Activated naive CD4-positive, alpha-beta T cell treated with anti-CD3 and anti-CD28 coated beads for 36 hours (primary cell): ENCODE measurements at regions not wholly inside any gene's neighbourhood (a gene's known extent, or its start where the extent isn't known, plus 50 kb on each side); places are given as distances from the start of the nearest gene placed in this dataset.
"Not testable (repeated sequence)": the region's sequence is repeated elsewhere in the genome, so short reads cannot be mapped to it uniquely, and the experiment has no call there.

ENCODE experiments used
- CTCF ChIA-PET: fragments of 350-600 bp; sonication (Branson Sonifier 250); formaldehyde crosslinking; loops from one replicate; lab custom pipeline; 2021; ENCODE audit warnings: antibody characterized with exemption; lab: Charles Lee
- DNase-seq: peaks from one replicate; pipeline ENCODE4 v3.0.0-alpha.2; 2020
- H3K27ac Mint-ChIP-seq: one replicate; pipeline ENCODE4 v1.8.0; 2021; ENCODE audit warnings: mild to moderate bottlenecking, mixed read lengths
- H3K27me3 Mint-ChIP-seq: one replicate; pipeline ENCODE4 v1.8.0; 2021; ENCODE audit warnings: low read depth, mixed read lengths
- H3K36me3 Mint-ChIP-seq: one replicate; pipeline ENCODE4 v1.8.0; 2021; ENCODE audit warnings: low read depth, mixed read lengths
- H3K4me1 Mint-ChIP-seq: one replicate; pipeline ENCODE4 v1.8.0; 2021; ENCODE audit warnings: low read depth, mixed read lengths
- H3K4me3 Mint-ChIP-seq: one replicate; pipeline ENCODE4 v1.8.0; 2021; ENCODE audit warnings: mild to moderate bottlenecking, moderate library complexity, mixed read lengths
- H3K9me3 Mint-ChIP-seq: one replicate; pipeline ENCODE4 v1.8.0; 2021; ENCODE audit warnings: mixed read lengths
- intact Hi-C: fragments of 100-400 bp; cut with micrococcal nuclease; formaldehyde crosslinking; loops from one replicate; pipeline ENCODE4 v1.15.1; 2023

- intact Hi-C loops: no loop called here
- Mint-ChIP-seq H3K4me3 (no peak overlapping the region), H3K27ac (no peak overlapping the region), H3K27me3 (no peaks in the 10 kb centered on the region), H3K4me1 (no peaks in the 10 kb centered on the region), H3K9me3 (peaks cover 4% of the 10 kb centered on the region), H3K36me3 (no peaks in the 10 kb centered on the region)
- no peak for DNase-seq
- CTCF ChIA-PET: no interaction called here
Observed at GRCh38 chr7:52753855-52754254, 281.6 kb upstream of the POM121L12 start.

- H3K27ac Mint-ChIP-seq: no peak overlapping the region
- peaks cover 4% of the 10 kb centered on the region for H3K9me3 Mint-ChIP-seq
- H3K27me3 Mint-ChIP-seq: no peaks in the 10 kb centered on the region
- intact Hi-C loops: no loop called here
- H3K36me3 Mint-ChIP-seq: no peaks in the 10 kb centered on the region
- DNase-seq: no peak
- H3K4me1 Mint-ChIP-seq: no peaks in the 10 kb centered on the region
- CTCF ChIA-PET: no interaction called here
- no peak overlapping the region for H3K4me3 Mint-ChIP-seq
Observed at GRCh38 chr7:52752891-52753290, 282.5 kb upstream of the POM121L12 start.

- no peak overlapping the region for H3K27ac Mint-ChIP-seq
- DNase-seq: no peak
- CTCF ChIA-PET: no interaction called here
- no peaks in the 10 kb centered on the region for H3K36me3 Mint-ChIP-seq
- intact Hi-C loops: no loop called here
- no peak overlapping the region for H3K4me3 Mint-ChIP-seq
- no peaks in the 10 kb centered on the region for H3K4me1 Mint-ChIP-seq
- peaks cover 7% of the 10 kb centered on the region for H3K9me3 Mint-ChIP-seq
- H3K27me3 Mint-ChIP-seq: no peaks in the 10 kb centered on the region
Observed at GRCh38 chr7:52749880-52750279, 285.6 kb upstream of the POM121L12 start.

- no peak for DNase-seq
- CTCF ChIA-PET: no interaction called here
- Mint-ChIP-seq H3K9me3 (peaks cover 8% of the 10 kb centered on the region), H3K4me3 (no peak overlapping the region), H3K36me3 (no peaks in the 10 kb centered on the region), H3K27ac (no peak overlapping the region), H3K27me3 (no peaks in the 10 kb centered on the region), H3K4me1 (no peaks in the 10 kb centered on the region)
- intact Hi-C loops: no loop called here
Observed at GRCh38 chr7:52747817-52748216, 287.6 kb upstream of the POM121L12 start.

GRCh38 chr7:52741670-52742290 is 293.7 kb upstream of the POM121L12 start:
- no peak for DNase-seq
- CTCF ChIA-PET: no interaction called here
- H3K27ac Mint-ChIP-seq: no peak overlapping the region
- H3K4me1 Mint-ChIP-seq: no peaks in the 10 kb centered on the region
- H3K4me3 Mint-ChIP-seq: no peak overlapping the region
- no peaks in the 10 kb centered on the region for H3K36me3 Mint-ChIP-seq
- intact Hi-C loops: no loop called here
- peaks cover 11% of the 10 kb centered on the region for H3K9me3 Mint-ChIP-seq
- no peaks in the 10 kb centered on the region for H3K27me3 Mint-ChIP-seq

GRCh38 chr7:52735656-52736055 is 299.8 kb upstream of the POM121L12 start:
- Mint-ChIP-seq H3K27me3 (no peaks in the 10 kb centered on the region), H3K36me3 (no peaks in the 10 kb centered on the region), H3K4me3 (no peak overlapping the region), H3K27ac (no peak overlapping the region), H3K4me1 (no peaks in the 10 kb centered on the region), H3K9me3 (peaks cover 16% of the 10 kb centered on the region)
- CTCF ChIA-PET: no interaction called here
- intact Hi-C loops: no loop called here
- no peak for DNase-seq

- not testable (repeated sequence) for H3K4me3 Mint-ChIP-seq
Observed at GRCh38 chr7:52728683-52729082, 306.8 kb upstream of the POM121L12 start.

GRCh38 chr7:52727632-52728031 is 307.8 kb upstream of the POM121L12 start:
- intact Hi-C loops: no loop called here

More at GRCh38 chr7:52728683-52729082, 306.8 kb upstream of the POM121L12 start:
- H3K27ac Mint-ChIP-seq, CTCF ChIA-PET, H3K4me1 Mint-ChIP-seq, H3K9me3 Mint-ChIP-seq, intact Hi-C loops, H3K27me3 Mint-ChIP-seq, DNase-seq, H3K36me3 Mint-ChIP-seq: not testable (repeated sequence)

GRCh38 chr7:52726986-52727385 is 308.4 kb upstream of the POM121L12 start:
- intact Hi-C loops: no loop called here
- Mint-ChIP-seq H3K9me3 (peaks cover 6% of the 10 kb centered on the region), H3K4me1 (no peaks in the 10 kb centered on the region), H3K4me3 (no peak overlapping the region), H3K27me3 (no peaks in the 10 kb centered on the region), H3K36me3 (no peaks in the 10 kb centered on the region), H3K27ac (no peak overlapping the region)
- CTCF ChIA-PET: no interaction called here
- no peak for DNase-seq

More at GRCh38 chr7:52727632-52728031, 307.8 kb upstream of the POM121L12 start:
- no peak overlapping the region for H3K4me3 Mint-ChIP-seq
- CTCF ChIA-PET: no interaction called here
- H3K4me1 Mint-ChIP-seq: no peaks in the 10 kb centered on the region
- H3K27ac Mint-ChIP-seq: no peak overlapping the region
- H3K36me3 Mint-ChIP-seq: no peaks in the 10 kb centered on the region
- H3K9me3 Mint-ChIP-seq: peaks cover 6% of the 10 kb centered on the region
- no peak for DNase-seq
- H3K27me3 Mint-ChIP-seq: no peaks in the 10 kb centered on the region

- no peaks in the 10 kb centered on the region for H3K27me3 Mint-ChIP-seq
- peaks cover 5% of the 10 kb centered on the region for H3K9me3 Mint-ChIP-seq
- no peaks in the 10 kb centered on the region for H3K36me3 Mint-ChIP-seq
- H3K4me3 Mint-ChIP-seq: no peak overlapping the region
- CTCF ChIA-PET: no interaction called here
- H3K27ac Mint-ChIP-seq: no peak overlapping the region
- DNase-seq: no peak
- intact Hi-C loops: no loop called here
- no peaks in the 10 kb centered on the region for H3K4me1 Mint-ChIP-seq
Observed at GRCh38 chr7:52726493-52726892, 308.9 kb upstream of the POM121L12 start.

GRCh38 chr7:52723606-52724005 is 311.8 kb upstream of the POM121L12 start:
- intact Hi-C loops: no loop called here
- no peak overlapping the region for H3K27ac Mint-ChIP-seq

GRCh38 chr7:52720856-52721255 is 314.6 kb upstream of the POM121L12 start:
- H3K27ac Mint-ChIP-seq: no peak overlapping the region
- no peak overlapping the region for H3K4me3 Mint-ChIP-seq
- no peaks in the 10 kb centered on the region for H3K36me3 Mint-ChIP-seq
- no peaks in the 10 kb centered on the region for H3K9me3 Mint-ChIP-seq
- CTCF ChIA-PET: no interaction called here
- DNase-seq: no peak
- intact Hi-C loops: no loop called here
- H3K4me1 Mint-ChIP-seq: no peaks in the 10 kb centered on the region
- no peaks in the 10 kb centered on the region for H3K27me3 Mint-ChIP-seq

More at GRCh38 chr7:52723606-52724005, 311.8 kb upstream of the POM121L12 start:
- Mint-ChIP-seq H3K4me1 (no peaks in the 10 kb centered on the region), H3K27me3 (no peaks in the 10 kb centered on the region), H3K9me3 (peaks cover 3% of the 10 kb centered on the region), H3K36me3 (no peaks in the 10 kb centered on the region), H3K4me3 (no peak overlapping the region)
- CTCF ChIA-PET: no interaction called here
- no peak for DNase-seq

- H3K9me3 Mint-ChIP-seq: no peaks in the 10 kb centered on the region
- H3K4me1 Mint-ChIP-seq: no peaks in the 10 kb centered on the region
- no peaks in the 10 kb centered on the region for H3K27me3 Mint-ChIP-seq
- no peaks in the 10 kb centered on the region for H3K36me3 Mint-ChIP-seq
- no peak overlapping the region for H3K4me3 Mint-ChIP-seq
- CTCF ChIA-PET: interaction anchor here (0.7 kb wide), 1 partner anchor 594 kb away, joined by 3 read pairs; no protein-coding TSS in a partner anchor
- no peak for DNase-seq
- intact Hi-C loops: no loop called here
- H3K27ac Mint-ChIP-seq: no peak overlapping the region
Observed at GRCh38 chr7:52719677-52720076, 315.8 kb upstream of the POM121L12 start.
